H9 (cell line): ENCODE measurements at regions not wholly inside any gene's neighbourhood (a gene's known extent, or its start where the extent isn't known, plus 50 kb on each side); places are given as distances from the start of the nearest gene placed in this dataset.
"Not testable (repeated sequence)": the region's sequence is repeated elsewhere in the genome, so short reads cannot be mapped to it uniquely, and the experiment has no call there.

Source experiments
- DNase-seq: peaks from one replicate; pipeline ENCODE4 v3.0.0-alpha.2; 2017
- H2AFZ ChIP-seq: one replicate; pipeline ENCODE4 v1.6.1; 2013; ENCODE audit warnings: mild to moderate bottlenecking, low read length, control low read depth, moderate library complexity
- H2AK5ac ChIP-seq: 2 replicates; pipeline ENCODE4 v1.6.1; 2013; ENCODE audit warnings: low read length, control low read depth, mixed read lengths; ENCODE audit not compliant: insufficient read length
- H2BK120ac ChIP-seq: one replicate; pipeline ENCODE4 v1.6.1; 2013; ENCODE audit warnings: low read depth, mild to moderate bottlenecking, low read length, control low read depth, inconsistent platforms; ENCODE audit not compliant: poor library complexity, severe bottlenecking
- H2BK12ac ChIP-seq: 2 replicates; pipeline ENCODE4 v1.6.1; 2013; ENCODE audit warnings: low read length, control low read depth, mixed read lengths, low read depth; ENCODE audit not compliant: insufficient read length
- H2BK15ac ChIP-seq: 2 replicates; pipeline ENCODE4 v1.6.1; 2013; ENCODE audit warnings: low read depth, low read length, control low read depth
- H2BK20ac ChIP-seq: one replicate; pipeline ENCODE4 v1.6.1; 2013; ENCODE audit warnings: low read depth, mild to moderate bottlenecking, low read length, control low read depth, inconsistent platforms; ENCODE audit not compliant: poor library complexity, severe bottlenecking
- H2BK5ac ChIP-seq: 2 replicates; pipeline ENCODE4 v1.6.1; 2013; ENCODE audit warnings: low read length, control low read depth, mixed read lengths; ENCODE audit not compliant: insufficient read length
- H3K14ac ChIP-seq: 2 replicates; pipeline ENCODE4 v1.6.1; 2013; ENCODE audit warnings: low read length, control low read depth; ENCODE audit not compliant: insufficient read depth
- H3K18ac ChIP-seq: 2 replicates; pipeline ENCODE4 v1.6.1; 2013; ENCODE audit warnings: low read depth, mild to moderate bottlenecking, mixed read lengths, low read length, control low read depth; ENCODE audit not compliant: insufficient read length
- H3K23ac ChIP-seq: 2 replicates; pipeline ENCODE4 v1.6.1; 2013; ENCODE audit warnings: low read length, control low read depth, mixed read lengths, low read depth; ENCODE audit not compliant: insufficient read length
- H3K23me2 ChIP-seq: 2 replicates; pipeline ENCODE4 v1.6.1; 2013; ENCODE audit warnings: low read depth, mild to moderate bottlenecking, mixed read lengths, low read length, control low read depth; ENCODE audit not compliant: insufficient read length, poor library complexity, severe bottlenecking
- H3K27ac ChIP-seq: 2 replicates; pipeline ENCODE4 v1.5.1; 2013; ENCODE audit warnings: low read length, control low read depth, mixed read lengths, low read depth; ENCODE audit not compliant: insufficient read length
- H3K27me3 ChIP-seq: 2 replicates; pipeline ENCODE4 v1.6.1; 2013; ENCODE audit warnings: low read length, control low read depth, inconsistent platforms; ENCODE audit not compliant: insufficient read depth
- H3K4ac ChIP-seq: 2 replicates; pipeline ENCODE4 v1.6.1; 2013; ENCODE audit warnings: low read depth, mild to moderate bottlenecking, control low read depth, inconsistent platforms, low read length, moderate library complexity
- H3K4me1 ChIP-seq: 2 replicates; pipeline ENCODE4 v1.6.1; 2013; ENCODE audit warnings: low read length, control low read depth, inconsistent platforms; ENCODE audit not compliant: insufficient read depth
- H3K4me2 ChIP-seq: 2 replicates; pipeline ENCODE4 v1.6.1; 2013; ENCODE audit warnings: low read length, control low read depth, mixed read lengths; ENCODE audit not compliant: insufficient read length, insufficient read depth
- H3K56ac ChIP-seq: 2 replicates; pipeline ENCODE4 v1.6.1; 2013; ENCODE audit warnings: low read depth, mild to moderate bottlenecking, mixed read lengths, low read length, control low read depth; ENCODE audit not compliant: insufficient read length
- H3K79me1 ChIP-seq: 2 replicates; pipeline ENCODE4 v1.6.1; 2013; ENCODE audit warnings: low read depth, mild to moderate bottlenecking, moderate library complexity, low read length, control low read depth, inconsistent platforms; ENCODE audit not compliant: insufficient read depth, poor library complexity, severe bottlenecking
- H3K79me2 ChIP-seq: 2 replicates; pipeline ENCODE4 v1.6.1; 2013; ENCODE audit warnings: low read length, control low read depth, inconsistent platforms; ENCODE audit not compliant: insufficient read depth
- H3K9ac ChIP-seq: 2 replicates; pipeline ENCODE4 v1.6.1; 2013; ENCODE audit warnings: low read length, control low read depth, mixed read lengths; ENCODE audit not compliant: insufficient read length; ENCODE audit errors: extremely low read depth
- H3K9me3 ChIP-seq: one replicate; pipeline ENCODE4 v1.6.1; 2013; ENCODE audit warnings: low read depth, low read length, inconsistent platforms; ENCODE audit not compliant: control insufficient read depth
- H3T11ph ChIP-seq: one replicate; pipeline ENCODE4 v1.6.1; 2013; ENCODE audit warnings: mild to moderate bottlenecking, low read length, control low read depth, inconsistent platforms
- H4K20me1 ChIP-seq: one replicate; pipeline ENCODE4 v1.6.1; 2013; ENCODE audit not compliant: control insufficient read depth, insufficient read length, insufficient read depth
- H4K5ac ChIP-seq: 2 replicates; pipeline ENCODE4 v1.6.1; 2013; ENCODE audit warnings: low read depth, mild to moderate bottlenecking, mixed read lengths, low read length, control low read depth; ENCODE audit not compliant: insufficient read length
- H4K8ac ChIP-seq: replicated peaks from 2 replicates; pipeline ENCODE4 v1.6.1; 2013; ENCODE audit warnings: low read length, control low read depth, mixed read lengths, low read depth; ENCODE audit not compliant: insufficient read length
- H4K91ac ChIP-seq: 2 replicates; pipeline ENCODE4 v1.6.1; 2013; ENCODE audit warnings: low read depth, mild to moderate bottlenecking, moderate library complexity, mixed read lengths, low read length, control low read depth; ENCODE audit not compliant: insufficient read length
- H3K27ac Mint-ChIP-seq, 3 experiments: 2 replicates in 2 of 3; 3 replicates in 1 of 3; pipeline ENCODE4 v1.8.0; 2020 to 2021; ENCODE audit warnings: mixed read lengths in 3 of 3, mild to moderate bottlenecking in 1 of 3, moderate library complexity in 1 of 3
- H3K27me3 Mint-ChIP-seq: 2 replicates; pipeline ENCODE4 v1.8.0; 2021; ENCODE audit warnings: low read depth, mild to moderate bottlenecking, moderate library complexity, mixed read lengths
- H3K36me3 Mint-ChIP-seq, 3 experiments: 2 replicates in 2 of 3; 3 replicates in 1 of 3; pipeline ENCODE4 v1.8.0; 2020 to 2021; ENCODE audit warnings: low read depth in 3 of 3, mixed read lengths in 3 of 3; ENCODE audit not compliant: insufficient read depth in 1 of 3
- H3K4me1 Mint-ChIP-seq, 2 experiments: 2 replicates each; pipeline ENCODE4 v1.8.0; 2020; ENCODE audit warnings: mixed read lengths in 2 of 2
- H3K4me3 Mint-ChIP-seq, 2 experiments: 2 replicates in 1 of 2; 3 replicates in 1 of 2; pipeline ENCODE4 v1.8.0; 2020 to 2021; ENCODE audit warnings: mild to moderate bottlenecking in 2 of 2, mixed read lengths in 2 of 2, moderate library complexity in 1 of 2
- H3K9me3 Mint-ChIP-seq, 2 experiments: 2 replicates in 1 of 2; 3 replicates in 1 of 2; pipeline ENCODE4 v1.8.0; 2020; ENCODE audit warnings: mild to moderate bottlenecking in 2 of 2, mixed read lengths in 2 of 2, moderate library complexity in 1 of 2
- WGBS: extraction: QIAGEN DNeasy Blood & Tissue Kit; methylation state at CpG from one replicate; pipeline ENCODE4 v1.1.7; 2013; ENCODE audit warnings: missing lambda C conversion rate, low lambda C conversion rate, mixed read lengths; ENCODE audit not compliant: insufficient read length; ENCODE audit errors: extremely low coverage; 5-methylcytosine and 5-hydroxymethylcytosine counted together
- TF ChIP-seq, protein P1 (sequence below): fragments of 200-600 bp; sonication (generic); conservative IDR thresholded peaks from 3 replicates; pipeline ENCODE4 v1.8.0; 2021; ENCODE audit warnings: antibody characterized with exemption, mild to moderate bottlenecking

DNA sequence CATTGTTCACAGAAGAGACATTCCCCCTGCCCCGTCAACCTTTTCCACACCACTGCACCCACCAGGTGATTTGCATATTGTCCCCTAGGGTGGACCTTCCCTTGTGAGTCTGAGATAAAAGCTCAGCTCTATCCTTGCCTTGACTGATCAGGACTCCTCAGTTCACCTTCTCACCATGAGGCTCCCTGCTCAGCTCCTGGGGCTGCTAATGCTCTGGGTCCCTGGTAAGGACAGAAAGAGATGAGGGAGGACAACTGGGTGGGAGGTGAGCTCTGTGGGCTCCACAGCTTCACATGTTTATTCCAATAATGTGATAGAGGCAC lies 1160.1 kb downstream of the RPIA start:
- TF ChIP-seq, protein P1, sequence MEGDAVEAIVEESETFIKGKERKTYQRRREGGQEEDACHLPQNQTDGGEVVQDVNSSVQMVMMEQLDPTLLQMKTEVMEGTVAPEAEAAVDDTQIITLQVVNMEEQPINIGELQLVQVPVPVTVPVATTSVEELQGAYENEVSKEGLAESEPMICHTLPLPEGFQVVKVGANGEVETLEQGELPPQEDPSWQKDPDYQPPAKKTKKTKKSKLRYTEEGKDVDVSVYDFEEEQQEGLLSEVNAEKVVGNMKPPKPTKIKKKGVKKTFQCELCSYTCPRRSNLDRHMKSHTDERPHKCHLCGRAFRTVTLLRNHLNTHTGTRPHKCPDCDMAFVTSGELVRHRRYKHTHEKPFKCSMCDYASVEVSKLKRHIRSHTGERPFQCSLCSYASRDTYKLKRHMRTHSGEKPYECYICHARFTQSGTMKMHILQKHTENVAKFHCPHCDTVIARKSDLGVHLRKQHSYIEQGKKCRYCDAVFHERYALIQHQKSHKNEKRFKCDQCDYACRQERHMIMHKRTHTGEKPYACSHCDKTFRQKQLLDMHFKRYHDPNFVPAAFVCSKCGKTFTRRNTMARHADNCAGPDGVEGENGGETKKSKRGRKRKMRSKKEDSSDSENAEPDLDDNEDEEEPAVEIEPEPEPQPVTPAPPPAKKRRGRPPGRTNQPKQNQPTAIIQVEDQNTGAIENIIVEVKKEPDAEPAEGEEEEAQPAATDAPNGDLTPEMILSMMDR: no peak
- no CpG with 5 or more reads among the region's 1 CpG for WGBS

GRCh38 chr2:89853427-89853826 lies 1162.0 kb downstream of the RPIA start:
- not testable (repeated sequence) for H2BK20ac ChIP-seq, H3T11ph ChIP-seq, H3K27me3 Mint-ChIP-seq, H3K4me1 Mint-ChIP-seq, H3K4me3 Mint-ChIP-seq, H4K5ac ChIP-seq, H3K18ac ChIP-seq, H3K4me1 ChIP-seq, H4K8ac ChIP-seq, H3K23me2 ChIP-seq, H2AFZ ChIP-seq, H3K9ac ChIP-seq, H3K79me2 ChIP-seq, H4K20me1 ChIP-seq, H3K27ac ChIP-seq, H3K23ac ChIP-seq, DNase-seq, H3K56ac ChIP-seq, H3K14ac ChIP-seq, H4K91ac ChIP-seq, H3K4me2 ChIP-seq, H3K79me1 ChIP-seq, H2BK5ac ChIP-seq, H3K4ac ChIP-seq, H2BK120ac ChIP-seq, H2AK5ac ChIP-seq, H3K27ac Mint-ChIP-seq, H2BK12ac ChIP-seq, H2BK15ac ChIP-seq, H3K27me3 ChIP-seq
- peaks cover 34% of the 10 kb centered on the region in 2 experiments for H3K9me3 Mint-ChIP-seq
- WGBS: no CpG with 5 or more reads among the region's 1 CpG
- H3K9me3 ChIP-seq: peaks cover 35% of the 10 kb centered on the region
- peaks cover 7 to 30% (median 17%) of the 10 kb centered on the region in 3 experiments; a peak in 6 of 7 replicates for H3K36me3 Mint-ChIP-seq

More for the DNA sequence above, 1160.1 kb downstream of the RPIA start:
- no peak for DNase-seq
- H2AK5ac ChIP-seq: no peak overlapping the region
- no peak overlapping the region for H2BK15ac ChIP-seq
- peaks cover 53% of the 10 kb centered on the region for H3K9me3 ChIP-seq
- no peaks in the 10 kb centered on the region for H4K20me1 ChIP-seq
- no peak overlapping the region for H2BK120ac ChIP-seq
- peaks cover 50 to 51% of the 10 kb centered on the region in 2 experiments for H3K9me3 Mint-ChIP-seq
- H3K4me1 Mint-ChIP-seq: no peaks in the 10 kb centered on the region
- no peaks in the 10 kb centered on the region for H3K23me2 ChIP-seq
- peaks cover 2% of the 10 kb centered on the region for H3K27me3 Mint-ChIP-seq
- peaks cover 7 to 45% (median 17%) of the 10 kb centered on the region in 3 experiments; a peak in 6 of 7 replicates for H3K36me3 Mint-ChIP-seq
- no peak overlapping the region for H3K23ac ChIP-seq
- H3K27me3 ChIP-seq: no peaks in the 10 kb centered on the region; the same call in 1 of the 2 replicates
- no peak overlapping the region for H3K27ac Mint-ChIP-seq
- H3K79me2 ChIP-seq: no peaks in the 10 kb centered on the region
- H3K4me1 ChIP-seq: no peaks in the 10 kb centered on the region
- no peak overlapping the region for H3K9ac ChIP-seq
- H3K4me3 Mint-ChIP-seq: no peak overlapping the region
- H3T11ph ChIP-seq: no peak overlapping the region
- H3K27ac ChIP-seq: no peak overlapping the region
- H3K4ac ChIP-seq: no peak overlapping the region
- H3K14ac ChIP-seq: no peak overlapping the region
- no peak overlapping the region for H2AFZ ChIP-seq
- H3K18ac ChIP-seq: no peak overlapping the region
- H4K8ac ChIP-seq: no peak overlapping the region
- H2BK5ac ChIP-seq: no peak overlapping the region
- no peak overlapping the region for H2BK20ac ChIP-seq
- no peaks in the 10 kb centered on the region for H3K79me1 ChIP-seq
- H4K91ac ChIP-seq: no peak overlapping the region
- no peak overlapping the region for H3K56ac ChIP-seq
- no peak overlapping the region for H4K5ac ChIP-seq
- H3K4me2 ChIP-seq: no peak overlapping the region
- no peak overlapping the region for H2BK12ac ChIP-seq
